ENCODE measurements at regions not wholly inside any gene's neighbourhood (a gene's known extent, or its start where the extent isn't known, plus 50 kb on each side); places are given as distances from the start of the nearest gene placed in this dataset.
"Not testable (repeated sequence)": the region's sequence is repeated elsewhere in the genome, so short reads cannot be mapped to it uniquely, and the experiment has no call there.

- no peak overlapping the region for H3K27ac ChIP-seq
- no peaks in the 10 kb centered on the region for H3K36me3 ChIP-seq
- no peak overlapping the region for H3K4me3 ChIP-seq
- H3K27me3 ChIP-seq, result no peaks in the 10 kb centered on the region
- DNase-seq, result no peak
- H3K4me1 ChIP-seq, result no peaks in the 10 kb centered on the region
- intact Hi-C loops (cut with DNase I; ENCODE audit: low total_unique reads), result no loop called here
- peaks cover 0 to 20% (median 10%) of the 10 kb centered on the region in 4 donors for H3K9me3 ChIP-seq
- TF ChIP-seq POLR2AphosphoS5 (IDR thresholded peaks at IDR 0.05) (no peak), CTCF (IDR thresholded peaks at IDR 0.05) (no peak)
Observed at GRCh38 chr9:104232781-104233341, 138.8 kb downstream of the SMC2 start.

- H3K36me3 ChIP-seq, result no peaks in the 10 kb centered on the region
- H3K27me3 ChIP-seq, result no peaks in the 10 kb centered on the region
- H3K4me3 ChIP-seq, result no peak overlapping the region
- TF ChIP-seq CTCF (IDR thresholded peaks at IDR 0.05), result no peak
- no peak for TF ChIP-seq EP300 (IDR thresholded peaks at IDR 0.05)
- TF ChIP-seq POLR2AphosphoS5 (IDR thresholded peaks at IDR 0.05), result no peak
- no peak for TF ChIP-seq POLR2A (IDR thresholded peaks at IDR 0.05)
- intact Hi-C loops (cut with DNase I; ENCODE audit: low total_unique reads), result no loop called here
- no peaks in the 10 kb centered on the region for H3K4me1 ChIP-seq
- no peak for DNase-seq
- no peak overlapping the region for H3K27ac ChIP-seq
- peaks cover 0 to 20% (median 10%) of the 10 kb centered on the region in 4 donors for H3K9me3 ChIP-seq
- 24 to 43% (median 25%) methylated on average over 2 of the region's 2 CpGs for WGBS, 5 donors
Observed at GRCh38 chr9:104233366-104233765, 139.3 kb downstream of the SMC2 start.

- 88 to 98% (median 92%) methylated on average over 18 to 43 of the region's 45 CpGs for WGBS, 5 donors
- H3K4me3 ChIP-seq; intact Hi-C loops (cut with DNase I; ENCODE audit: low total_unique reads); H3K4me1 ChIP-seq; DNase-seq; H3K27ac ChIP-seq; H3K36me3 ChIP-seq; H3K27me3 ChIP-seq: not testable (repeated sequence)
- H3K9me3 ChIP-seq, result peaks cover 0 to 20% (median 10%) of the 10 kb centered on the region in 4 donors
Observed at GRCh38 chr9:104234632-104235337, 140.7 kb downstream of the SMC2 start.

- DNase-seq; H3K27ac ChIP-seq; H3K27me3 ChIP-seq; intact Hi-C loops (cut with DNase I; ENCODE audit: low total_unique reads); H3K4me3 ChIP-seq; H3K4me1 ChIP-seq; H3K36me3 ChIP-seq: not testable (repeated sequence)
- WGBS, 5 donors, result 90 to 96% (median 95%) methylated on average over 21 to 40 of the region's 42 CpGs
- peaks cover 0 to 20% (median 10%) of the 10 kb centered on the region in 4 donors for H3K9me3 ChIP-seq
Observed at GRCh38 chr9:104235347-104236120, 141.4 kb downstream of the SMC2 start.

GRCh38 chr9:104238668-104239067 lies 144.6 kb downstream of the SMC2 start:
- Histone ChIP-seq H3K36me3 (no peaks in the 10 kb centered on the region), H3K27ac (no peak overlapping the region), H3K4me1 (no peaks in the 10 kb centered on the region), H3K27me3 (no peaks in the 10 kb centered on the region), H3K9me3 (peaks cover 0 to 20% (median 10%) of the 10 kb centered on the region in 4 donors), H3K4me3 (no peak overlapping the region)
- TF ChIP-seq CTCF (IDR thresholded peaks at IDR 0.05) (no peak), EP300 (IDR thresholded peaks at IDR 0.05) (no peak), POLR2AphosphoS5 (IDR thresholded peaks at IDR 0.05) (no peak), POLR2A (IDR thresholded peaks at IDR 0.05) (no peak)
- no peak for DNase-seq
- intact Hi-C loops (cut with DNase I; ENCODE audit: low total_unique reads), result no loop called here
- WGBS, 5 donors, result 62 to 64% (median 63%) methylated on average over 3 of the region's 3 CpGs
